ENCODE measurements at regions not wholly inside any gene's neighbourhood (a gene's known extent, or its start where the extent isn't known, plus 50 kb on each side); places are given as distances from the start of the nearest gene placed in this dataset.
"Not testable (repeated sequence)": the region's sequence is repeated elsewhere in the genome, so short reads cannot be mapped to it uniquely, and the experiment has no call there.

DNA sequence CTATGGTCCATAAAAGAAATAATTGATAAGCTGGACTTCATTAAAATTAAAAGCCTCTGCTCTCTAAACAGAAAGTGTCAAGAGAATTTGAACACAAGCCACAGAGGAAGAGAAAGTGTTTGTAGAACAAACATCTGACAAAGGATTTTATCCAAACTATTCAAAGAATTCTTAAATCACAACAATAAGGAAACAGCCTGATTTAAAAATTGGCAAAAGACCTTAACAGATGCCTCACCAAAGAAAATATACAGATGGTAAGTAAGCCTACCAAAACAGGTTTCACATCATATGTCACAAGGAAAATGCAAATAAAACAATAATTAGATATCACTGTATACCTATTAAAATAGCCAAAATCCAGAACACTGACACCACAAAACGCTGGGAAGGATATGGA, 612.0 kb downstream of the TTLL7 start:
- not testable (repeated sequence) for DNase-seq (ENCODE audit: low spot score)

DNA sequence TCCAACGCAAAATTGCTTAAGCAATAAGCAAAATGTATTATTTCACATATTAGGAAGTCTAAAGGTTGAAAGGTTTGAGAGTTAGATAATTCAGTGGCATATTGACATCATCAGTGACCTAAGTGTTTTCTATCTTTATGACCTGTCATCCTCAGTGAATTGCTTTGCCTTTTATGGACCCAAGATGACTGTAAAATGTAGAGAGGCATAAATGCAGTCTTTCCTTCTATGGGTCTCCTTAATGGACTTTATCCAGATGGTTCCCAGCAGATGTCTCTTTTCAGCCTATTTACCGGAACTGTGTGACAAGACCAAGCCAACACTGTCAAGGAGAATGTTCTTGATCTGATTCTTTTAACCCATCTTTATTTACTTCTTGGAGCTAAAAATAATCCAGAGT, 615.8 kb downstream of the TTLL7 start:
- DNase-seq (ENCODE audit: low spot score): not testable (repeated sequence)

DNA sequence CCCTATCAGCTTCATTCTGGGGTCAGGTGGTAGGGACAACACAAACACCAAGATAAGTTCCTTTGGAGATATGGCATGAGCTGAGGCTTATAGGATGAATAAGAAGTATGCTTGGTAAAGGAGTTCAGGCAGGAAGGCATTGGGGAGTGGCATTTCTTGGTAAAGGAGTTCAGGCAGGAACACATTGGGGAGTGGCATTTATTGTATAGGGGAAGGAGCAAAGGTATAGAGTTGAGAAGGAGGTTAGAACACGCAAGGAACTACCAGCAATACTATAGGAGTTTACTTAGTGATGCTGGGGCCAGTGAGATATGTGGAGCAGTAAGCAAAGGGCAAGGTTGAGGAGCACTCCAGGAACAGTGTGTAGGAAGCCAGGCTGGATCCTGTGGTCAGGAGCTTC, 625.9 kb downstream of the TTLL7 start:
- DNase-seq (ENCODE audit: low spot score): not testable (repeated sequence)

DNA sequence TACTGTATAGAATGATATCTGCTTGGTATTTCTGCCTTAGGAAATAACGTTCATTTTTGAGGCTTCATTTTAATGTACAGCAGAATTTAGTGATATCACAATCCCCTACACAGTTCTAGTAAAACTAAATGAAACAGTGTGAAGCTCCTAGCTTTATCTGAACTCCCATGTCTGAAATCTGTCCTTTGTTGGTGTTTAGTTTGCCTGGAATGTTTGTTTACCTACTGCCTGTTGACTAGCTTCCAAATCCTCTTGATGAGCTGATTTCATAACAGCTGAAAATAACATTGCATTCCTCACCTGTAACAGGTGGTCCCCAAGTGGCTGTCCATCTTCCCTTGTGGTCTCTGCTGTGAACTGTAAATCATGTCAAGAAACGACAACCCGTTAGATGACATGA, 629.1 kb downstream of the TTLL7 start:
- DNase-seq (ENCODE audit: low spot score): not testable (repeated sequence)

DNA sequence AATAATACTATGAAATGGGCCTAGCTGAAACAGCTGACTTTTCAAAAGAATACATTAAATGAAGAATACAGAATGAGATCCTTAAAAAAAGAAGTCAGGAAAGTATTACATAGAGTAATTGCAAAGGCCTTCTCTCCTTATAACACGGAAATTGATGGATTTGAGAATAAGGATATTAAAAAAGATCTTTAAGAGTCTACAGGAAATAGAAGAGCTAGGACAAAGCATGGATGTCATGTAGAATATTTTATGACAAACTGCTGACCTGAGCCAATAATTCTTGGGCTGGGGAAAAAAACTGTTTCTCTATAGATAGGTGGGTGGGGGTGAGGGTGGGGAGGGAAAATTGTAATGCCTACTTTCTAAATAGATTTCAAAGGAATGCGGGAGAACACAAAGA, 633.6 kb downstream of the TTLL7 start:
- not testable (repeated sequence) for DNase-seq (ENCODE audit: low spot score)

DNA sequence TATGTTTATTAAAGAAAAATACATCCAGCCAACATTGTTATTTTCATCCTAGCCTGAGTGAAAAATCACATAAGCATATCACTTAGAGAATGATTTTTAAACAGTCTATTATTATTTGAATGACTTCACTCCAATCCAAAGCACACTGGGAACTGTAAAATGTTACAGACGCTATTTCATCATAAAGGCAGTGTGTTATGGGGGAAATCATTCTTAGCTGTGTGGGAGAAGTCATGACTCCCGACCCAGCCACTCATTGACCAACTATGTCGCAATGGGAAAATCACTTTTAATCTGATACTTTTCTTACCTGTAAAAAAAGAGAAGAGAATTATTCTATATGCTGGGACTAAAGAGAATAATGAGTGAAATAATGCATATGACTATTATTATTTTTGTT, 653.6 kb downstream of the TTLL7 start:
- DNase-seq (ENCODE audit: low spot score): not testable (repeated sequence)

DNA sequence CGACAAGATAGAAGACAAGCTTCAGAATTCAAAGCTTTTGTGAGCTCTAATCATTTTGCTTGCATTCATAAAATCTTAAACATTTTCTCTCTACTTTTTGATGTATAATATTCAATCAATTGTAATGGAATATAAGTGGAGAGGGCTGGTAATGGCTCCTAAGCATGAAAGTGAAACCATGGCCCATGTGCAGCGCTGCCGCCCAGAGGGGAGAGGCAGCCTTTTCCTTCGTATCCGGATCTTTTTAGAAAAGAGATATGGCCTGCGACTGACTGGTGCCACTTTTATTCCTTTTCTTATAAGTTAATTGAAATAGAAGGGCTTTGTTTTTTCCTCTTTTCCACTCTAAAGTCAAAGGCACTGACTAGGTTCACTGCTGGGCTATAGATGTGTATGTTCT, 655.2 kb downstream of the TTLL7 start:
- DNase-seq (ENCODE audit: low spot score): not testable (repeated sequence)

DNA sequence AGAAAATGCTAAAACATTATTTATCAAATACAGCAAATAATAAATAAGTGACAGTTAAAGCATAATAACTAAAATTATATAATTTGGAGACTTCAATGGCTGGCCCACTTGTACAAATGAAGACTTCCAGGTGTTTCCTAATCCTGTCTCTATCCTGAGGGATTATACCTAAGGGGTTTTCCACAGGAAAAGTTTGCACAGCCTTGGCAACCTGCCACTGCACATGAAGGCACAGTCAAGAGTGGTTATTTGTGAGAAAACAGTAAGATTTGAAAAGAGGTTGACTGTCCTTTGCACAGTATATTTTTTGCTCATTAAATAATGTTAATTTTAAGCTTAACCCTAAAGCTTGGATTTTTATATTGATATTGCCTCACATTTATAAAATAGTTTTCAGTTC, 655.9 kb downstream of the TTLL7 start:
- DNase-seq (ENCODE audit: low spot score): not testable (repeated sequence)

DNA sequence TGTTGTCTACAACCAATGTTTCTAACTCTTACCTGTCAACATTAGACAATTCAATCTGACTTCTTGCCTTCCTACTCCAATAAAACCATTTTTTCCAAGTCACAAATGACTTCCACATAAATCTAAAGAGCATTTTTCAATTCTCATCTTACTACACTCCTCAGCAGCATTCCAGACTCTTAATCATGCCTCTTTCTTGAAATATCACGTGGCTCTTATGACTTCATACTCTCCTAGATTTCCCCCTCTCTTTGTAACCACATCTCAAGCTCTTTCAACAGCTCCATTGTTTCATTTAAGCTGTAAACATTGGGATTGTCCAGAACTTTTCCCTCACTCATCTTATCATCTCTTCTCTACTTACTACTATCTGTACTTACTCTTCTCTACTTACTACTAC, 666.6 kb downstream of the TTLL7 start:
- DNase-seq (ENCODE audit: low spot score): not testable (repeated sequence)

DNA sequence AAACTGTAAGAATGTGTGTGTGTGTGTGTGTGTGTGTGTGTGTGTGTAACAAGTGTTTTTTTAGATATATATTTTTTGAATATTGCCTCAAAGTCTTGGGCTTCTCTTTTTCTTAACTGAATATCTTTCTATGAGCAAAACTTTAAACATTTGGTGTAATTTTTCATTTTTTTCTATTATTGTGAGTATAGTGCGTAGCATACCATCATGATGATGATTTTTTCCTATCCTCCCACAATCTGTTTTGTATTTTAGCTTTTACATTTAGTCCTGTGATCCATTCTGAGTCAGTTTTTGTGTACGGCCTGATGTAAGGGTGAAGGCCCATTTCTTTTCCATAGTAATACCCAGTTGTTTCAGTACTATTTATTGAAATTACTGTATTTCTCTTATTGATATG, 680.6 kb downstream of the TTLL7 start:
- no peak for DNase-seq (ENCODE audit: low spot score)

DNA sequence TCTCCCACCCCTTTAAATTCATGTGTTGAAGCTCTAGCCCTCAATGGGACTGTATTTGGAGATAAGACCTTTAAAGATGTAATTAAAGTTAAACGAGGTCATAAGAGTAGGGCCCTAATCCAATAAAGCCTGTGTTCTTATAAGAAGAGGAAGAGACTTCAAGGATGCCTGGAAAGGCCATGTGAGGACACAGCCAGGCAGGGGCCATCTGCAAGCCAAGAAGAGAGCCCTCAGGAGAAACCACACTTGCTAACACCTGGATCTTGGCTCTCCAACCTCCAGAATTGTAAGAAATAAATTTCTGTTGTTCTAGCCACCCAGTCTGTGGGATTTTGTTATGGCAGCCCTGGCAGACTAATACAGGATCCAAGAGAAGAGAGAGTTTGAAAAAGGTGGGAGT, 683.5 kb downstream of the TTLL7 start:
- DNase-seq (ENCODE audit: low spot score): not testable (repeated sequence)

DNA sequence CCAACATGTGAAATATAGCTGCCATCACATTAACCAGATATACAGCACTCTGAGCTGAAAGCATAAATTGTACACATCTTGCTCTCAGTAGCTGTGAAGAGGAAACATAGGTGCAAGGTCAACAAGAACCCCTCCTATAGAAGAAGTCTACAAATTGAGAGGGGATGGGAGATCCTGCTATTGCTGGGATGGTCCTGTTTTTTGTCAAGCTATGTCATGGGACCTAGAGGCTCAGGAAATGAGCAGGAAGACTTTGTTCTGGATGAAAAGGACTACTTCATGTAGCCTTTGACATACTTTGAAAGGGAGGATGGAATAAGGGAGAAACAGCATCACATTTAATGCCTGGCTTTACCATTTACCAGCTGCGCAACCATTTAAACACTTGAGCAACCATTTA, 688.8 kb downstream of the TTLL7 start:
- DNase-seq (ENCODE audit: low spot score): not testable (repeated sequence)

DNA sequence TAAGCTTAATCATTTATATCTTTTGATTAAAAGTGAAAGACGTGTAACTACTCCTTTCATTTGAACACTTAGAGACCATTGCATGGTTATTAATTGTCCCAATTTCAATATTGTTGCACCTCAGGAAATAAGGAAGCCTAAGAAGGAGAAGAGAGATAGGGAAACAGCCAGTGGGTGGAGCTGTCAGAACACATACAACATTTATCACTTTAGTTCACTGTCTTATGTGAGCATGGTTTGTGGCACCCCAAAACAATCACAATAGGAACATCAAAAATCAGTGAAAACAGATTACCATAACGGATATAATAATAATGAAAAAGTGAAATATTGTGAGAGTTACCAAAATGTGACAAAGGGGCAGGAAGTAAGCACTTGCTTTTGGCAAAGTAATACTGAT, 689.9 kb downstream of the TTLL7 start:
- peak; percentile 10 for DNase-seq (ENCODE audit: low spot score)

DNA sequence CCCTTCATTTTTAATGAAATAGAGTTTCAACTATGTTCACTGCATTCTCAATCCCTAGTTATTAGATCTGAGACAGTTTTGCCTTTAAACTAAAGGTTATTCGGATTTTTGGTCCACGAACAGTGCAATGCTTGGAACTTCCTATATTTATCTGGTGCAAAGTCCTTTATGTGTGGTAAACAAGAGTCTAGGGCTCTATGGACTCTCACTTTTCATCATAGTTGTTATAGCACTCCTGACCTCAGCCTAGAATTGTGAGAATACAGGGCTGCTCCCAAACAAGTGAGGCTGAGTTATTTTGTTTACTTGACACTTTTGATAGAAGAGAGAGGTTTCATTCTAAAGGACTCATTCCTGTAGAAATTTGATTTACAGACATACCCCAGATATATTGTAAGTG, 692.1 kb downstream of the TTLL7 start:
- DNase-seq (ENCODE audit: low spot score): not testable (repeated sequence)

DNA sequence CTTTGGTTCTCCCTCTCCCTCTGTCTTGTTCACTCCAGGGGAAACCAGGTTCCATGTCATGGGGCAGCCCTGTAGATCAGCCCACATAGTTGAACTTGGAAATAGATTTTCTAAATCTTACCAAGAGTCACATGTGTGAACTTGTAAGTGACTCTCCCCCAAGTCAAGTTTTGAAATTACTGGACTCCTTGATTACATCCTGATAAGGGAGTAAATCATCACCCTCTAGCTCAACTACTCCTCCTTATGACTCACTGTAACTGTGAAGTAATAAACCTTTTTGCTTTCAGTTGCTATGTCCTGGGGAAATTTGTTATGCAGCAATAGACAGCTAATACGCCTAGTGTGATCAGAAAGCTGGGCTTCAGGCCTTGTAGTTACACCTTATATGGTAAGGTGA, 703.3 kb downstream of the TTLL7 start:
- DNase-seq (ENCODE audit: low spot score): not testable (repeated sequence)

DNA sequence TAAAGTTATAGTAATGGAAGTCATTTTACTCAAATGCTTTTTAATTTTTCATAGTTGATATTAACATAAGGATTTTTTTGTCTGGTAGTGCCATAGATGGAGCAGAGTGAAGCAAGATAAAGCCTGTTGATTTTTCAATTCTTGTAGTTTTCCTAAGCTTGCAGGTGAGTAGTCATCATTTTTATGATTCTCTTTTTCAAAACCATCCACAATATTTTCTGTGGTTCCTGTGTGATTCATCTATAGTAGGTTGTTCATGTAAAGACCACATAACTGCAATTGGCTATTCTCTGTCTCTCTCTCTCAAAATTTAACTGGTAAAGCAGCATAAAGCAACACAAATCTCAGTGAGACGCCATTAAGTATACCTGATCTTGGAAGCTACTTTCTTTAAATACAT, 711.5 kb downstream of the TTLL7 start:
- not testable (repeated sequence) for DNase-seq (ENCODE audit: low spot score)

DNA sequence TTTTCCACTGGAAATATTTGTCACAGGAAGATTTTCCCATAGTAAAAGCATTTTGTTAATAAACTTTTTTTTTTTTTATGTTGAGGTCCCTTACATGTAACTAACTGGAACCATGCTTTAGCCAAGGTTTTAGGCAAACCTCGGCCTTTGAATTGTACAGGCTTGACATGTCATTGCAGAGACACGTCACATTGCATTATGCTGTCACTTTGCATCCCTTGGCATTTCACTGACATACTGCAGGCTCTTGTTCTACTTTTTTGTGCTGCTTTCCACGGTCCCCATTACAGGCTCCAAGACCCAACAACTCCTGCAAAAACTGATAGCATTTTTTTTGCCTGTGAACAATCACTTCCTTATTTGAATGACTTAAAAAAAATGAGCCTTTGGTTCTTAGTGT, 724.3 kb downstream of the TTLL7 start:
- DNase-seq (ENCODE audit: low spot score): not testable (repeated sequence)

DNA sequence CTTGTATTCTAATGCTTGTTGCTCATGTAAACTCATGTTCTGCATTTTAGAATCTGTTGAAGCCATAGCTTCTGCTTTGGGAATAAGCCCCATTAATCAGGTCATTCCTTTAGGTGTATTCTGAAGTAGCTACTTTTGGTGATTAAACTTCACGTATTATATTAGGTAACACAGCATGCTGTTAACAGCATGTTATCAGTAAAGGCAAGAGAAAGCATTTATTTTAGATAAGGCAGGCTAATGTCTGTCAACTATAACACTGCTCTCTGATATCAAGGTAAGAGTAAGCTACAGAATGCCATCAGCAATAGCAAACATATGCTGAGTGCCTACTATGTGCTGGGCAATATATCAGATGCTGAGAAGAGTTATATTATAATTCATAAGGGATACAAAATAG, 726.4 kb downstream of the TTLL7 start:
- not testable (repeated sequence) for DNase-seq (ENCODE audit: low spot score)

DNA sequence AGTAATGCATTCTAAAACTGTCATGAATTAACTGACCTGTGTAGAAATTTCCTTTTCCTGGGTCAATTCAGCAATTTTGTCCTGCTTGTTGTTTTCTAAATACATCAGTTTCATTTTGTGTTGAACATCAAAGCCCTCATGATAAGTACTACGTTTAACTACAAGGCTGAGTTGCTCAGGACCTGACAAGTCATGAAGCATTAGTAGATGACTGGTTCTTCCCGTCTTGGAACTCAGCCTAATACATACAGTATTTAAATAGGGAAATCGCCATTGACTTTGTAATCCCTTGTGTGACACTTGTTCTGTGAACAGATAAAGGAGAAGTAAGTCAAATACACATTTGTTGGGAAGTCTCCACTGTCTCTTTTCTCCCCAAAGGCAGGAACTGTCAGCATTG, 727.1 kb downstream of the TTLL7 start:
- not testable (repeated sequence) for DNase-seq (ENCODE audit: low spot score)

DNA sequence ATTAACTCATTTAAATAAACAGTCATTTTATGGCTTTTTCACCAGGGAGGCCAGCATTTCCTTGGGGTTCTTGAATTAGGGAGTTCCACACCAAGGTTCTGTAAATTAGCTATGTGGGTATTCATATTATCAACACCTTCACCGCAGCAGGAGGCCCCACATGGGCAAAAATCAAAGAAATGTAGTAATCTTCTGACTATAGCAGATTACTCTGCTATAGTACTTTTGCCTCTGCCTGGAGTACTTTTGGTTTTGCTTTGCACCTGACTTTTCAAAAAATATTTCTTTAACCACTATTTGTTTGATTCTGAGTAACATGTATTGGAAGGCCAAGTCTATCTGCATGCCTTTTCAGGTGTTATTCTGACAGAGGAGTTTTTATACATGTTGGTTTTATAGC, 728.1 kb downstream of the TTLL7 start:
- not testable (repeated sequence) for DNase-seq (ENCODE audit: low spot score)

DNA sequence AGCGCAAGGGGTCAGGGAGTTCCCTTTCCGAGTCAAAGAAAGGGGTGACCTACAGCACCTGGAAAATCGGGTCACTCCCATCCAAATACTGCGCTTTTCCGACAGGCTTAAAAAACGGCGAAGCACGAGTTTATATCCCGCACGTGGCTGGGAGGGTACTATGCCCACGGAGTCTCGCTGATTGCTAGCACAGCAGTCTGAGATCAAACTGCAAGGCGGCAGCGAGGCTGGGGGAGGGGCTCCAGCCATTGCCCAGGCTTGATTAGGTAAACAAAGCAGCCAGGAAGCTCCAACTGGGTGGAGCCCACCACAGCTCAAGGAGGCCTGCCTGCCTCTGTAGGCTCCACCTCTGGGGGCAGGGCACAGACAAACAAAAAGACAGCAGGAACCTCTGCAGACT, 735.1 kb downstream of the TTLL7 start:
- not testable (repeated sequence) for DNase-seq (ENCODE audit: low spot score)

DNA sequence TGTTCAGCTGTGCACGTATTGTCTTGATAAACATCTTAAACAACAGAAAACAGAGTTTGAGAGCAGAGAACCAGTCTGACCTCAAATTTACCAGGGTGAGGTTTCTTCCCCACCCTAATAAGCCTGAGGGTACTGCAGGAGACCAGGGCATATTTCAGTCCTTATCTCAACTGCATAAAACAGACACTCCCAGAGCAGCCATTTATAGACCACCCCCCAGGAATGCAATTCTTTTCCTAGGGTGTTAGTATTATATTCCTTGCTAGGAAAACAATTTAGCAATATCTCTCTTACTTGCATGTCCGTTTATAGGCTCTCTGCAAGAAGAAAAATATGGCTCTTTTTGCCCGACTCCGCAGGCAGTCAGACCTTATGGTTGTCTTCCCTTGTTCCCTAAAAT, 747.2 kb downstream of the TTLL7 start:
- not testable (repeated sequence) for DNase-seq (ENCODE audit: low spot score)

DNA sequence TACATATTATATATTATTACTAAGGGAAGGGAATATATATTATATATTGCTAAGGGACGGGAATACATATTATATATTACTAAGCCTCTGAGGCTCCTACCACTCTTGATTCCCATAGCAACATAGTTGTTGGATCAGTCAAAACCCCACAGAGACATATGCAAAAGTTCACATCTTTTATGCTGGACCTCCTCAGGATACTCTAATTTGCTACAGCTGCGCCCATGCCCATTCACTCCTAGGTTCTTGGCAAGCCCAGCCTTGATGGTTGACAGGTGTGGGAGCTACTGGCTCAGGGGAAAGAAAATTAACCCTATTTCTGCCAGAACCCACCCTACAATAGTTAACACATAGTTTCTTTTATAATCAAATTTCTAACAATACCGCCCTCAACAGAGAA, 752.2 kb downstream of the TTLL7 start:
- not testable (repeated sequence) for DNase-seq (ENCODE audit: low spot score)

DNA sequence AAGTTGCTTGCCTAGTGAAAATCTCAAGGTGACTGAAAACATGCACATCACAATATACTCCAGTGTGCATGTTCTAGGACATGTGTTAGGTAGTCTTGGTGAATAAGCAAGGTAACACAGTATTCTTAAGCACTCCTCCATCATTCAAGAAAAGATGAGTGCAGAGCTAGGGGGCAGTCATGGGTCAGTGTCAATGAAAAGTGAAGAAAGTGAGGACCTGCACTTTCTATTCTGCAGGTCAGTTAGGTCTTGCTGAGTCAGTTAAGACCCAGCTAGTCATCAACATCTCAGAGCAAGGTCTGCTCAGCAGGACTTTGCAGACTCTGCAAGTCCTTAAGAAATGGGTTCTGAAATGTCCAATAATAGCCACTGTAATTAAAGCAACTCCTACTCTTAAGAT, 754.1 kb downstream of the TTLL7 start:
- not testable (repeated sequence) for DNase-seq (ENCODE audit: low spot score)

DNA sequence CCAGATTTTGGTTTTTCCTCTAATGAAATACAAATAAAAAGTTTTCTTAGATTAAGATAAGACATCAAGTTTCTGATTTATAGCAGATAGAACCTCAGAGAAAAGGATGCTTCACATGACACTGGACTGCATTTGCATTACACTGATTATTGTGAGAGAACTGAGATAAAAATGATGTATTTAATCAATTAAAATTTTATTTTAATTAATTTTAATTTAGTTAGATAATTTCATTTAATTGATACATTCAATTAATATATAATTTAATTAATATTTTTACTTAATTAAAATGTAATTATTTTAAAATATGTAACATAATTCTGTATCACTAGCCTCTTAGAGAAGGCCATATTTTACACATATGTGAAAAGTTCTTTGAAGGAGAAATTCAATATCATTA, 759.4 kb downstream of the TTLL7 start:
- not testable (repeated sequence) for DNase-seq (ENCODE audit: low spot score)

Data from putamen (tissue), 1 donor.